CD4-positive, CD25-positive, alpha-beta regulatory T cell (primary cell): ENCODE measurements at regions not wholly inside any gene's neighbourhood (a gene's known extent, or its start where the extent isn't known, plus 50 kb on each side); places are given as distances from the start of the nearest gene placed in this dataset.

ENCODE experiments used
- ATAC-seq, 2 donors: fragments of 150-1000 bp; cut with Tn5 transposase; one replicate each; pipeline ENCODE4 v1.10.0; 2021; ENCODE audit warnings: low read depth in 2 of 2, moderate number of reproducible peaks in 2 of 2, moderate library complexity in 1 of 2
- DNase-seq, 3 donors: peaks; one replicate each; pipeline versions ENCODE4 v3.0.0 to v3.0.0-alpha.2; 2012 to 2022; ENCODE audit warnings: mixed read lengths in 1 of 3
- H3K27ac ChIP-seq: one replicate; pipeline ENCODE4 v1.7.0; 2013; ENCODE audit warnings: mild to moderate bottlenecking, low read length; ENCODE audit not compliant: insufficient read depth, poor library complexity, severe bottlenecking
- H3K27me3 ChIP-seq: one replicate; pipeline ENCODE4 v1.7.0; 2013; ENCODE audit warnings: low read length; ENCODE audit not compliant: control insufficient read depth, insufficient read depth
- H3K36me3 ChIP-seq: one replicate; pipeline ENCODE4 v1.7.0; 2013; ENCODE audit warnings: mild to moderate bottlenecking, low read length, moderate library complexity; ENCODE audit not compliant: control insufficient read depth, insufficient read depth
- H3K4me1 ChIP-seq: 2 replicates; pipeline ENCODE4 v1.7.0; 2013; ENCODE audit warnings: mild to moderate bottlenecking, low read length; ENCODE audit not compliant: insufficient read depth, control insufficient read depth, poor library complexity, severe bottlenecking
- H3K4me3 ChIP-seq: one replicate; pipeline ENCODE4 v1.7.0; 2013; ENCODE audit warnings: low read depth, mild to moderate bottlenecking, low read length, moderate library complexity
- H3K9me3 ChIP-seq, 2 experiments: 1 replicate in 1 of 2; 2 replicates in 1 of 2; pipeline ENCODE4 v1.7.0; 2013; ENCODE audit warnings: low read length in 2 of 2, mild to moderate bottlenecking in 1 of 2, moderate library complexity in 1 of 2; ENCODE audit not compliant: control insufficient read depth in 2 of 2
- H3K27ac Mint-ChIP-seq, 3 donors: one replicate each; pipeline ENCODE4 v1.8.0; 2020 to 2022; ENCODE audit warnings: mild to moderate bottlenecking in 3 of 3, mixed read lengths in 3 of 3, moderate library complexity in 2 of 3
- H3K27me3 Mint-ChIP-seq: one replicate; pipeline ENCODE4 v1.8.0; 2022; ENCODE audit warnings: mild to moderate bottlenecking, mixed read lengths
- H3K36me3 Mint-ChIP-seq: one replicate; pipeline ENCODE4 v1.8.0; 2020; ENCODE audit warnings: mixed read lengths
- H3K4me1 Mint-ChIP-seq, 4 donors: one replicate each; pipeline ENCODE4 v1.8.0; 2020 to 2022; ENCODE audit warnings: mixed read lengths in 4 of 4, mild to moderate bottlenecking in 1 of 4
- H3K4me3 Mint-ChIP-seq, 4 donors: one replicate each; pipeline ENCODE4 v1.8.0; 2020 to 2022; ENCODE audit warnings: mild to moderate bottlenecking in 4 of 4, mixed read lengths in 4 of 4, moderate library complexity in 3 of 4
- H3K9me3 Mint-ChIP-seq, 7 donors: one replicate each; pipeline ENCODE4 v1.8.0; 2020 to 2022; ENCODE audit warnings: mixed read lengths in 7 of 7, mild to moderate bottlenecking in 3 of 7, moderate library complexity in 2 of 7

DNA sequence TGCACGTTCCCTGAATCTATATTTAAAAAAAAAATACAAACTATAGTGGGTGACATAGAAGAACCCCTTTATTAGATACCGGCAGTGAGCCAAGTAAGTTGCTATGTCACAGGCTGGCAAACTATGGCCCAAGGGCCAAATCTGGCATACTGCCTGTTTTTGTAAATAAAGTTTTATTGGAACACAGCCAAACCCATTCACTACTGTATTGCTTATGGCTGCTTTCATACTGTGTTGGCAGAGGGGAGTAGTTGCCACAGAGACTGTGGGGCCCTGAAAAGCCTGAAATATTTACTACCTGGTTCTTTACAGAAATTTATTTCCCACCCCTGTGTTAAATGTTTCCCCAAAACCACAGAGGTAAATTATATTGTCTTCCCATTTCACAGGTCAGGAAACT lies 71.2 kb upstream of the EGFL6 start:
- no peaks in the 10 kb centered on the region for H3K27me3 Mint-ChIP-seq
- Histone ChIP-seq H3K27me3 (no peaks in the 10 kb centered on the region), H3K4me3 (no peak overlapping the region), H3K4me1 (no peaks in the 10 kb centered on the region), H3K9me3 (no peaks in the 10 kb centered on the region), H3K36me3 (no peaks in the 10 kb centered on the region), H3K27ac (no peak overlapping the region)
- H3K36me3 Mint-ChIP-seq = no peaks in the 10 kb centered on the region
- no peaks in the 10 kb centered on the region for H3K9me3 Mint-ChIP-seq
- DNase-seq = no peak
- no peaks in the 10 kb centered on the region for H3K4me1 Mint-ChIP-seq
- no peak for ATAC-seq
- no peak overlapping the region for H3K27ac Mint-ChIP-seq
- H3K4me3 Mint-ChIP-seq = no peak overlapping the region

DNA sequence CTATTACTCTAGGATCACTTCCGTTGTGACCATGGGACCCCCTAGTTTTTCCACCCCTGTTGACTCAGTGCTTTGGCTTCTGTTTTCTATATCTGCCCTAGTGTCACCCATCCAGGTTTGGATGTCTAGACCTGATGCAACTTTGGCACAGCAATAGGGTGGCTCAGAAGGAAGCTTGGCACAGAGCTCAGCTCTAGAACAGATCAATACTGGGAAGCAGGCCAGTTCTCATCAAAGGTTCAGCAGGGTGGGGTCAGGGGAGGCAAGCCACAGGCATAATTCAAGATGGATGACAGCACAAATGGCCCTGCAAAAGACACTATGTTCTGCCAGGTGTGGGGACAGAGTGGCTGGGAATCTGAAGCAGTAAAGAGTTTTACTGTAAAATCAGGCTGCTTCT lies 74.2 kb upstream of the EGFL6 start:
- Histone ChIP-seq H3K9me3 (no peaks in the 10 kb centered on the region), H3K36me3 (no peaks in the 10 kb centered on the region), H3K4me3 (no peak overlapping the region), H3K27me3 (no peaks in the 10 kb centered on the region), H3K4me1 (no peaks in the 10 kb centered on the region), H3K27ac (no peak overlapping the region)
- no peak for DNase-seq
- no peaks in the 10 kb centered on the region for H3K9me3 Mint-ChIP-seq
- H3K4me3 Mint-ChIP-seq = no peak overlapping the region
- ATAC-seq = no peak
- no peak overlapping the region for H3K27ac Mint-ChIP-seq
- no peaks in the 10 kb centered on the region for H3K36me3 Mint-ChIP-seq
- no peaks in the 10 kb centered on the region for H3K4me1 Mint-ChIP-seq
- no peaks in the 10 kb centered on the region for H3K27me3 Mint-ChIP-seq

DNA sequence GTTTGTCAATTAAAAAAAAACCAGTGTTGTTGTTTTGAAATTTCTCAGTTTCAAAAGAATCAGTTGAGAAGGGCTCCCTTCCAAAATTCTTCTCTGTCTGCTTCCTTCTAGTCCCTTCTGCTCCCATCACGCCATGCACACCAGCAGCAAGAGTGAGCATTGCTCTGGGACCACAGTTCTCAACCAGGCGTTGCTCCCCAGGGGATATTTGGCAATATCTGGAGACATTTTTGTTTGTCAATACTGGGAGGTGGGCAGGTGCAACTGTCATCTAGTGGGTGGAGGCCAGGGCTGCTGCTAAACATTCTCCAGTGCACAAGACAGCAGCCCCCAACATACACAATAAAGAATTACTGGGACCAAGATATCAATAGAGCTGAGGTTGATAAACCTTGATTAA lies 74.8 kb upstream of the EGFL6 start:
- Histone ChIP-seq H3K27ac (no peak overlapping the region), H3K27me3 (no peaks in the 10 kb centered on the region), H3K9me3 (no peaks in the 10 kb centered on the region), H3K4me3 (no peak overlapping the region), H3K36me3 (no peaks in the 10 kb centered on the region), H3K4me1 (no peaks in the 10 kb centered on the region)
- ATAC-seq (no peak), DNase-seq (no peak)
- Mint-ChIP-seq H3K4me1 (no peaks in the 10 kb centered on the region), H3K27ac (no peak overlapping the region), H3K27me3 (no peaks in the 10 kb centered on the region), H3K4me3 (no peak overlapping the region), H3K36me3 (no peaks in the 10 kb centered on the region), H3K9me3 (no peaks in the 10 kb centered on the region)

DNA sequence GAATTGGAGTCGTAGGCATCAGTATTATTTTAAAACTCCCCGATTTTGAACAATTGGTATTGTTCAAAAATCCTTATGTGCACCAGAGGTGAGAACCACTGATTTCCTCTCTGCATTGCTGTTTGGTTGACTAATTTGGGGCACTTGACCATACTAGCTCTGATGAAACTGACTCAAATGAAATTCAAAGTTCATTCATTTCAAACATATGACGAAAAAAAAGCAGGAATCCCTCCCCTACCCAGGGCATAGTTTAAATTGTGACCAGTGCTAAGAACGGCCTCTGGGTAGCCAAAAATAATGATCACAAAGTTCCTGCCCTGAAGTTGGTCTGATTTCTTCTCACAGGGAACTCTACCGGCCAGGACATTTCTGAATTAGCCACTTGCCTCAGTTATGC lies 75.7 kb upstream of the EGFL6 start:
- no peak overlapping the region for H3K27ac Mint-ChIP-seq
- Histone ChIP-seq H3K27me3 (no peaks in the 10 kb centered on the region), H3K9me3 (no peaks in the 10 kb centered on the region), H3K27ac (no peak overlapping the region), H3K36me3 (no peaks in the 10 kb centered on the region), H3K4me1 (no peaks in the 10 kb centered on the region), H3K4me3 (no peak overlapping the region)
- no peaks in the 10 kb centered on the region for H3K36me3 Mint-ChIP-seq
- H3K27me3 Mint-ChIP-seq = no peaks in the 10 kb centered on the region
- no peak overlapping the region for H3K4me3 Mint-ChIP-seq
- ATAC-seq (no peak), DNase-seq (no peak)
- H3K9me3 Mint-ChIP-seq = no peaks in the 10 kb centered on the region
- H3K4me1 Mint-ChIP-seq = no peaks in the 10 kb centered on the region

DNA sequence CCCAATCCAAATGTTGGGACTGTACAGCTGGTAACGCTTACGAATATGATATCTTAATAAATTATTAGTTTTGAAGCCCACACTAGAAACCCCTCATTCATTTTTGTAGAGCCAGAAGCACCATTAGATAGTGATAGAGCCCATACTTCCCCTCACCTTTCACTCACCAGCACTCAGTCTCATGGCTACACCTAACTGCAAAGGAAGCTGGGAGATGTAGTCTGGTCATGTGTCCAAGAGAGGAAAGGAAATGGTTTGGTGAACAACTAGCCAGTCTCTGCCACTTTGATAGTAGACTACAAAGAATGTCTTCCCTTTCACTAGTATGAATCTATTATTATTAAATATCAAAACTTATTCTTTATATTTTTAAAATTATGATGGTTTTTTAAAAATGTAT lies 77.1 kb upstream of the EGFL6 start:
- H3K9me3 Mint-ChIP-seq = no peaks in the 10 kb centered on the region
- no peaks in the 10 kb centered on the region for H3K36me3 Mint-ChIP-seq
- no peak overlapping the region for H3K27ac ChIP-seq
- no peak overlapping the region for H3K27ac Mint-ChIP-seq
- no peaks in the 10 kb centered on the region for H3K27me3 ChIP-seq
- H3K4me1 Mint-ChIP-seq = peaks cover 0 to 10% (median 7%) of the 10 kb centered on the region in 4 donors
- H3K4me3 ChIP-seq = no peak overlapping the region
- no peaks in the 10 kb centered on the region for H3K36me3 ChIP-seq
- DNase-seq (no peak), ATAC-seq (no peak)
- H3K4me3 Mint-ChIP-seq = no peak overlapping the region
- no peaks in the 10 kb centered on the region for H3K27me3 Mint-ChIP-seq
- no peaks in the 10 kb centered on the region for H3K9me3 ChIP-seq
- peaks cover 6% of the 10 kb centered on the region for H3K4me1 ChIP-seq

DNA sequence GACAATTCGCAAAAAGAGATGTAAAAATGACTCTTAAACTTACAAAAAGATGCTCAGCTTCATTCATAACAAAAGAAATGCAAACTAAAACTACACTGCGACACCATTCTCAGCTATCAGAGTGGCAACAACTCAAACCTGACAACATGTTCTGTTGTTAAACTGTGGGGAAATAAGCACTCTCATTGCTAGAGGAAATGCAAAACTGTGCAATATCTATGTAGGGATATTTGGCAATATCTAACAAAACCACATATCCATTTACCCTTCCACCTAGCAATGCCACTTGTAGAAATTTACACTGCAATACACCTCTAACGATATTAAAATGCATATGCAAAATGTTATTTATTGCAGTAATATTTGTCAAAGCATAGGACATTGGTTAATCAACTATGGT lies 78.3 kb upstream of the EGFL6 start:
- H3K36me3 ChIP-seq = no peaks in the 10 kb centered on the region
- H3K27ac ChIP-seq = no peak overlapping the region
- no peaks in the 10 kb centered on the region for H3K27me3 ChIP-seq
- Mint-ChIP-seq H3K9me3 (no peaks in the 10 kb centered on the region), H3K4me3 (no peak overlapping the region), H3K27me3 (no peaks in the 10 kb centered on the region), H3K4me1 (peaks cover 0 to 15% (median 9%) of the 10 kb centered on the region in 4 donors), H3K27ac (no peak overlapping the region), H3K36me3 (no peaks in the 10 kb centered on the region)
- H3K4me1 ChIP-seq = peaks cover 8% of the 10 kb centered on the region
- H3K9me3 ChIP-seq = no peaks in the 10 kb centered on the region
- no peak overlapping the region for H3K4me3 ChIP-seq
- ATAC-seq = no peak
- DNase-seq = no peak

DNA sequence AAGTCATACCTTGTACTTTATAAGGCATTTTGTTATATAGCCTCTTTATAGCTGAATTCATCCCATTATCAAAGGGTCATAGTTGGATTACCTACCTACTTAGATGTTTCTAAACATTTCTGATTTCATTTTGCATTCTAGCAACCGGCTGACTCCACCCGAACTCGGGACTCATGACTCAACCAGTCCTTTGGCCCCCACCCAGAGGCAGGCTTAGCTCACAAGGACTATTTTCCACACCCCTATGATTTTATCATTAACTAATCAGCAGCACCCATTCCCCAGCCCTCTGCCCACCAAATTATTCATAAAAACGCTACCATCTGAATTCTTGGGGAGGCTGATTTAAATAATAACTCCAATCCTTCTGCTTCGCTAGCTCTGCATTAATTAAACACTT lies 79.9 kb upstream of the EGFL6 start:
- H3K4me3 Mint-ChIP-seq = no peak overlapping the region
- no peaks in the 10 kb centered on the region for H3K36me3 Mint-ChIP-seq
- no peaks in the 10 kb centered on the region for H3K27me3 ChIP-seq
- no peak for ATAC-seq
- no peaks in the 10 kb centered on the region for H3K27me3 Mint-ChIP-seq
- H3K27ac ChIP-seq = no peak overlapping the region
- H3K4me3 ChIP-seq = no peak overlapping the region
- peaks cover 8% of the 10 kb centered on the region for H3K4me1 ChIP-seq
- H3K9me3 ChIP-seq = no peaks in the 10 kb centered on the region
- no peak for DNase-seq
- H3K9me3 Mint-ChIP-seq = no peaks in the 10 kb centered on the region
- no peak overlapping the region for H3K27ac Mint-ChIP-seq
- peaks cover 0 to 18% (median 10%) of the 10 kb centered on the region in 4 donors for H3K4me1 Mint-ChIP-seq
- no peaks in the 10 kb centered on the region for H3K36me3 ChIP-seq

DNA sequence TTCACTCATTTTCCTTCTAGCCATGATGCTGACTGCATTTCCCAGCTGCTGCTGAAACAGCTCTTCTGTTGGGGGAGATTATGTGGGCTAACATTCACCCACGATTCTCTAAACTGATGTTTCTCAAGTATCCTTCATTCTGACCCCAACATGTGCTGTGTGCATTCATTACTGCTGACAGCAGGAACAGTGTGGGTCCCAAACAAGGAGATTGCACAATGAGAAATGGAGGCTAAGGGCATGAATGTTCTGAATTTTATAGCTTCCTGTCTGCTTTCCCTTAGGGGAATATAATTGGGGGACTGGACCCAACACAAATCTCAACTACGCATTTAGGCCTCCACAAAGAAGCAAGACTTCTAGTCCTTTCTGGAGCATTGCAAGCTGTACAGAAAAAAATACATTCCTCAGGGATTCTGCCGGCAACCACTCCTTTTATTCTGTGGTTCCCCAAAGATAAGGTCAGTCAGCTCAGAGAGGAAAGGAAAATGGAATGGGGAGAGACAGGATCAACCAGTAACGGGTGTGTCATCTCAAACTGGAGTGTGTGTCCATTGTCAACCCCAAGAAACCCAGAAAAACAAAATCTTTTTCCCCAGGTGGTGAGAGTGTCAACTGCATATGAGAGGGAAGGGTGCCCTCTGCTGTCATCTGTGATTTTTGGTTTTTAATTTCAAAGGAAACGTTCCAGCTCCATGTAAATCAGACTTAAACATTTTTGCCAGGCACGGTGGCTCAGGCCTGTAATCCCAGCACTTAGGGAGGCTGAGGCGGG lies 81.5 kb upstream of the EGFL6 start:
- Mint-ChIP-seq H3K4me3 (peak overlapping the region in 1 of 4 donors; percentile 48), H3K27me3 (no peaks in the 10 kb centered on the region), H3K27ac (peak overlapping the region in 1 of 3 donors; percentile 55), H3K4me1 (peaks cover 0 to 18% (median 10%) of the 10 kb centered on the region in 4 donors), H3K36me3 (no peaks in the 10 kb centered on the region), H3K9me3 (peaks cover 0 to 1% (median 0%) of the 10 kb centered on the region in 7 donors)
- ATAC-seq (peak; percentile 57 to 59), DNase-seq (peak; percentile 8 to 75 (median 60))
- peak overlapping the region; percentile 33 for H3K27ac ChIP-seq
- no peaks in the 10 kb centered on the region for H3K9me3 ChIP-seq
- peak overlapping the region; percentile 32 for H3K4me3 ChIP-seq
- H3K27me3 ChIP-seq = no peaks in the 10 kb centered on the region
- H3K4me1 ChIP-seq = peaks cover 8% of the 10 kb centered on the region
- no peaks in the 10 kb centered on the region for H3K36me3 ChIP-seq
